ENCODE measurements at regions not wholly inside any gene's neighbourhood (a gene's known extent, or its start where the extent isn't known, plus 50 kb on each side); places are given as distances from the start of the nearest gene placed in this dataset.

DNA sequence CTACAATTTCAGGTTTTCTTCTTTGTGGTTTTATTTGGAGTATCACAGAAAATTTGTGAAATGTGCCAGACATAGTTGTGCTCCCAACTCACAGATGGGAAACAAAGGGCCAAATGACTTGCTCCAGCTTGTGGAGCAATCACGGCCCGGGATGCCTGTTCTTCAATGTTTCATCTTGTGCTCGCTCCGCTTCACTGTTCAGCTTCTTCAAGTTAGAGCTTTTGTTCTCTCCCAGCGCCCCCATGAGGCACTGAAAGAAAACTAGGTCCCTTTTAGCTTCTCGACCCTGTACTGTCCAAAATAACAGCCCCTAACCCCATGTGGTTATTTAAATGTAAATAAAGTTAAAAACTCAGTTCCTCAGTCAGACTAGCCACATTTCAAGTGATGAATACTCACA, 187.9 kb upstream of the STXBP6 start:
- H3K79me2 ChIP-seq (ENCODE audit: insufficient read depth), result no peaks in the 10 kb centered on the region
- H3K9me3 ChIP-seq, result no peaks in the 10 kb centered on the region
- H4K20me1 ChIP-seq (ENCODE audit: insufficient read depth), result no peaks in the 10 kb centered on the region
- H3K36me3 ChIP-seq (replicated peaks in 1 of 2; ENCODE audit: control insufficient read depth in 1 of 2, insufficient read depth in 2 of 2, low read length in 1 of 2), result no peaks in the 10 kb centered on the region
- H3K4me1 ChIP-seq (ENCODE audit: control insufficient read depth in 1 of 2, insufficient read depth in 2 of 2, low read depth in 1 of 2, low read length in 1 of 2), result no peaks in the 10 kb centered on the region
- H3F3A ChIP-seq (replicated peaks; ENCODE audit: insufficient read depth), result no peaks in the 10 kb centered on the region
- peaks cover 11% of the 10 kb centered on the region; the same call in 1 of the 2 replicates for H3K27me3 ChIP-seq (ENCODE audit: insufficient read depth)
- WGBS (ENCODE audit: low lambda C conversion rate), result 3% methylated on average over 6 of the region's 6 CpGs
- H3K27ac ChIP-seq (ENCODE audit: low read depth in 2 of 2, low read length in 1 of 2), result no peak overlapping the region
- CTCF ChIA-PET, result interaction anchor here (1.3 kb wide), 1 partner anchor 8 kb away, joined by 3 read pairs; no protein-coding TSS in a partner anchor
- peak; percentile 41 for TF ChIP-seq CTCF (IDR thresholded peaks at IDR 0.05)
- TF ChIP-seq, protein P1, sequence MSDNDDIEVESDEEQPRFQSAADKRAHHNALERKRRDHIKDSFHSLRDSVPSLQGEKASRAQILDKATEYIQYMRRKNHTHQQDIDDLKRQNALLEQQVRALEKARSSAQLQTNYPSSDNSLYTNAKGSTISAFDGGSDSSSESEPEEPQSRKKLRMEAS (IDR thresholded peaks at IDR 0.05; ENCODE audit: low read depth), result no peak
- TF ChIP-seq USF2 (IDR thresholded peaks at IDR 0.05; ENCODE audit: borderline replicate concordance, low read depth, low read length), result no peak
- TF ChIP-seq REST (IDR thresholded peaks at IDR 0.05; ENCODE audit: low read depth, low read length), result no peak
- no peak for TF ChIP-seq NRF1 (IDR thresholded peaks at IDR 0.05; ENCODE audit: low read depth, low read length)
- TF ChIP-seq YY1 (IDR thresholded peaks at IDR 0.05; ENCODE audit: low read depth), result no peak
- TF ChIP-seq RAD21 (IDR thresholded peaks at IDR 0.05; ENCODE audit: low read length), result peak; percentile 5; the same call in 1 of the 2 replicates
- H3K9ac ChIP-seq, result no peak overlapping the region
- POLR2A ChIA-PET, result no interaction called here
- no peak overlapping the region for H2AFZ ChIP-seq (ENCODE audit: low read depth)
- H3K4me2 ChIP-seq, result no peak overlapping the region; the same call in 1 of the 2 replicates
- DNase-seq, result no peak
- H3K9me2 ChIP-seq, result no peaks in the 10 kb centered on the region
- no peak overlapping the region for H3K4me3 ChIP-seq (ENCODE audit: low read depth in 2 of 2, low read length in 1 of 2)

DNA sequence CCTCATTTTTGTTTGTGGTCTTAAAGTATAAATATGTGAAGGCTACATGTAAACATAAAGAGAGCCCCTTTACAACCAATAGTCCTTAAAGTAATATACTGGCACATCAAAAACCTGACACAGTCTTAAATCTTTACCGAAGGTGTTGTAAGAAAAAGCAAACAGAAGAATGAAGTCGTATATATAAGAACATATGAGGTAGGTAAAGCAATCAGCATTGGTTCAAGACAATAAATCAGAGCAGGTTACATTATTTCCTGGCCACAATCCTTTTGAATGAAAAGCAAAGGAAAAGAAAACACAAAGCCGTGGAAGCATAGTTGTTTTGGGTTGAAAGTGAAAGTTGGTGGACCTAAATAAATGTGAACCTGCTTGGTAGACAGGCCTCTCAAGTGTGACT, 183.7 kb upstream of the STXBP6 start:
- WGBS (ENCODE audit: low lambda C conversion rate), result 2% methylated on average over 3 of the region's 3 CpGs
- DNase-seq, result no peak
- Histone ChIP-seq H4K20me1 (ENCODE audit: insufficient read depth) (no peaks in the 10 kb centered on the region), H3F3A (replicated peaks; ENCODE audit: insufficient read depth) (no peaks in the 10 kb centered on the region), H3K9me3 (no peaks in the 10 kb centered on the region), H3K27me3 (ENCODE audit: insufficient read depth) (peaks cover 5% of the 10 kb centered on the region; the same call in 1 of the 2 replicates), H3K4me1 (ENCODE audit: control insufficient read depth in 1 of 2, insufficient read depth in 2 of 2, low read depth in 1 of 2, low read length in 1 of 2) (no peaks in the 10 kb centered on the region), H3K4me3 (ENCODE audit: low read depth in 2 of 2, low read length in 1 of 2) (peak overlapping the region; percentile 9 to 49; a peak in 3 of 4 replicates), H3K79me2 (ENCODE audit: insufficient read depth) (no peaks in the 10 kb centered on the region), H3K27ac (ENCODE audit: low read depth in 2 of 2, low read length in 1 of 2) (no peak overlapping the region), H3K4me2 (peak overlapping the region; percentile 57; the same call in 1 of the 2 replicates), H3K9me2 (no peaks in the 10 kb centered on the region), H3K9ac (no peak overlapping the region), H3K36me3 (replicated peaks in 1 of 2; ENCODE audit: control insufficient read depth in 1 of 2, insufficient read depth in 2 of 2, low read length in 1 of 2) (no peaks in the 10 kb centered on the region), H2AFZ (ENCODE audit: low read depth) (no peak overlapping the region)
- ChIA-PET CTCF (no interaction called here), POLR2A (no interaction called here)
- TF ChIP-seq RFX5 (IDR thresholded peaks at IDR 0.05; ENCODE audit: low read length), result no peak
- no peak for TF ChIP-seq ZBTB33 (IDR thresholded peaks at IDR 0.05; ENCODE audit: borderline replicate concordance, low read depth)
- TF ChIP-seq GABPA (IDR thresholded peaks at IDR 0.05; ENCODE audit: low read depth), result no peak
- no peak for TF ChIP-seq RCOR1 (IDR thresholded peaks at IDR 0.05; ENCODE audit: low read length)
- TF ChIP-seq POLR2AphosphoS5 (IDR thresholded peaks at IDR 0.05; ENCODE audit: low read depth, low read length), result no peak
- TF ChIP-seq CHD2 (IDR thresholded peaks at IDR 0.05; ENCODE audit: low read length, partially characterized antibody), result no peak
- no peak for TF ChIP-seq MXI1 (IDR thresholded peaks at IDR 0.05; ENCODE audit: low read depth, low read length)
- no peak for TF ChIP-seq FOSL2 (IDR thresholded peaks at IDR 0.05; ENCODE audit: borderline replicate concordance, low read depth)
- no peak for TF ChIP-seq PBX3 (IDR thresholded peaks at IDR 0.05)

Data from SK-N-SH (cell line).